ENCODE measurements at regions not wholly inside any gene's neighbourhood (a gene's known extent, or its start where the extent isn't known, plus 50 kb on each side); places are given as distances from the start of the nearest gene placed in this dataset.

- no peak for DNase-seq (ENCODE audit: low read depth)
Observed at GRCh38 chr4:31272331-31273061, 552.3 kb downstream of the PCDH7 start.

DNA sequence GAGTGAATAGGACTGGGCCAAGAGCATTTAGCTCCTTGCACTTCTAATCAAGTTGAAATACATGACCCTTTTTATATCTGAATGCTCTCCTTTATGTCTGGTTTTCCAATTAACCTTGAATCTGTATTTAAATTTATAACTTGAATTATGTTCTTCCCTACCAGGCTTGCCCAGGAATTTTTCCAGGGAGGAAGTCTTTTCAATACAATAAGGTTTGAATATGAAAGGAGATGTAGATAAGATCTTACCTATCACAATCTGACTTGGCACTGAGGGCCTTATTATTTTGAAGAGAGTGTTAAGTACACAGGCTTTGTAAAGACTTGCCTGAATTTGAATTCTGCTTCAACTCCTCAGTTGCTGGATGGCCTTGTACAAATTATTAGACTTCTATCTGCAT lies 555.7 kb downstream of the PCDH7 start:
- no peak for DNase-seq (ENCODE audit: low read depth)

DNA sequence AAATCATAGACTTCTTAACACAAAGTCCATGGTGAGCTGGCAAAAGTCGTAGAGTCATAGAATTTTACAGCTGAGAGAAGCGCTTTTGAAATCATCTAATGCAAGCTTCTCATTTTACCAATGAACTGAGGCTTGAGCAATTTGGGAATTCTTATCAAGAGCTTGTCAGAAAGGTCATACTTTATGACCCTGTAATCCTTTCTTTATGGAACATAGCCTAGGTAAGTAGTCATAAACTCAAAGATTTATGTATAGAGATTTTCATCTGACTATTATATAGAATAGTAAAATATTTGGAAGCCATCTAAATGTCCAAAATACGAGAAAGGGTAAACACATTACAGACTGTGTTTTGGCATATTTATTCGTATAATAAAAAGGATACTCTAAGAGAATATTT lies 563.5 kb downstream of the PCDH7 start:
- DNase-seq (ENCODE audit: low read depth): no peak

GRCh38 chr4:31290836-31291235 lies 570.7 kb downstream of the PCDH7 start:
- DNase-seq (ENCODE audit: low read depth): no peak

DNA sequence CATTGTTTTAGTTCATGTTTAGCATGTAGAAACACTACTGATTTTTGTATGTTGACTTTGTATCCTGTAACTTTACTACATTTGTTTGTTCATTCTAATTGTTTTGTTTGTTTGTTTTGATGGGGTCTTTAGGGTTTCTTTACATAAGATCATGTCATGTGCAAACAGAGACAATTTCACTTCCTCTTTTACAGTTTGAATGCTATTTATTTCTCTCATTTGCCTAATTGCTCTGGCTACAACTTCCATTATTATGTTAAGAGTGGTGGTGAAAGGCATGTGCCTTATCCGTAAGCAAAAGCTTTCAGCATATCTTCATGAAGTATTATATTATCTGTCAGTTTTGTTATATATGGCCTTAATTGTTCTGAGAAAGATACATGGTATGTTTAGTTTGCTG lies 571.1 kb downstream of the PCDH7 start:
- no peak for DNase-seq (ENCODE audit: low read depth)

DNA sequence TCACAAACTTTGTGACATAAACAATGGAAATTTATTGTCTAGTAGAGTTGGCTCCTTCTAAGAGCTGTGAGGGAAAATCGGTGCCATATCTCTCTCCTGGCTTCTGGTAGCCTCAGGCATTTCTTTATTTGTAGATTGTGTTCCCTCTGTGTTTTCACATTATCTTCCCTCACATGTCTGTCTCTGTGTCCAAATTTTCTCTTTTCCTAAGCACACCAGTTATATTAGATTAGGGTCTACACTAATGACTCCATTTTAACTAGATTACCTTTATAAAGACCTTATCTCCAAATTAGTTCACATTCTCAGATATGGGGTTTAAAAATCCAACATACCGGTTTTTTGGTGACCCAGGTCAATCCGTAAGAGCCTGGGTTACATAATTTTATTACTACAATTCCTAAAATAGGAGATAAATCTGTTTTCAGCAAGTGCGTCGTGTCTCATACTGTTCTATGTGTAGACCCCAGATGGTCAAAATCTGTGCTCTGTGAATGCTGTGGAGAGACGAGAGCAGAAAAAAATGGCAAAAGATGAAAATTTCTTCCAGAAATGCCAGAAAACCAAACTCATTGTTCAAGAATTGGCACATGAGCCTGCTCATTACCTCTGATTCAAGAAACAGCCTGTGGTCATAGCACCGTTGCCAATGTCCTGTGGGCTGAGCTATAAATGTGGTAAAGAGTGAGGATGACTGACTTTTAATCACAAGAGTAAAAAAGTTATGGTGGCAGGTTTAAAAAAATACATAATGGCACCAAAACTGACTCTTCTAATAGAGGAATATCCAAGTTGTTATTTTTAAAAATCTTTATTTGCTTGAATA lies 574.7 kb downstream of the PCDH7 start:
- DNase-seq (ENCODE audit: low read depth): no peak

DNA sequence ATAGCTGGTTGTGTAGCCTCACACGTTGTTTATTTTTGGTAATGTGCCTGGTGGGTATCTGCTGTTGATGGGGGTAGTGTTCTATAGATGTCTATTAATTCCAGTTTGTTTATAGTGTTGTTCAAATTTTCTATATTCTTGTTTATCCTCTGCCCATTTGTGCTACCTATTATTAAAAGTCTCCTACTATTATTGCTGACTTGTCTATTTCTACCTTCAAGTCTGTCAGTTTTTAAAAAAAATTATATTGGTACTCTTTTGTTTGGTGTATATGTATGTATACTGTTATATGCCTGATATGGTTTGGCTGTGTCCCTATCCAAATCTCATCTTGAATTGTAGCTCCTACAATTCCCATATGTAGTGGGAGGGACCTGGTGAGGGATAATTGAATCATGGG lies 578.6 kb downstream of the PCDH7 start:
- no peak for DNase-seq (ENCODE audit: low read depth)

- DNase-seq (ENCODE audit: low read depth): no peak
Observed at GRCh38 chr4:31307029-31307428, 586.9 kb downstream of the PCDH7 start.

GRCh38 chr4:31324814-31325213 lies 604.6 kb downstream of the PCDH7 start:
- no peak for DNase-seq (ENCODE audit: low read depth)

- no peak for DNase-seq (ENCODE audit: low read depth)
Observed at GRCh38 chr4:31325300-31325699, 605.1 kb downstream of the PCDH7 start.

DNA sequence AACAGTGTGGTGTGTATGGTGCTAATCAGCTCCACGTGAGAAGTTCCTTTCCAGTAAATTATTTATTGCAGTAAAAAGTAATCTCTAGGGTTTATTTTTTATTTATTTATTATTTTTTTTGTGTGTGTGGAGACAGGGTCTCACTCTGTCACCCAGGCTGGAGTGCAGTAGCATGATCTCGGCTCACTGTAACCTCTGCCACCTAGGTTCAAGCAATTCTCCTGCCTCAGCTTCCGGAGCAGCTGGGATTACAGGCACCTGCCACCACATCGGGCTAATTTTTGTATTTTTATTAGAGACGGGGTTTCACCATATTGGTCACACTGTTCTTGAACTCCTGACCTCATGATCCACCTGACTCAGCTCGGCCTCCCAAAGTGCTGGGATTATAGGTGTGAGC lies 606.9 kb downstream of the PCDH7 start:
- DNase-seq (ENCODE audit: low read depth): no peak

- no peak for DNase-seq (ENCODE audit: low read depth)
Observed at GRCh38 chr4:31328932-31329331, 608.8 kb downstream of the PCDH7 start.

DNA sequence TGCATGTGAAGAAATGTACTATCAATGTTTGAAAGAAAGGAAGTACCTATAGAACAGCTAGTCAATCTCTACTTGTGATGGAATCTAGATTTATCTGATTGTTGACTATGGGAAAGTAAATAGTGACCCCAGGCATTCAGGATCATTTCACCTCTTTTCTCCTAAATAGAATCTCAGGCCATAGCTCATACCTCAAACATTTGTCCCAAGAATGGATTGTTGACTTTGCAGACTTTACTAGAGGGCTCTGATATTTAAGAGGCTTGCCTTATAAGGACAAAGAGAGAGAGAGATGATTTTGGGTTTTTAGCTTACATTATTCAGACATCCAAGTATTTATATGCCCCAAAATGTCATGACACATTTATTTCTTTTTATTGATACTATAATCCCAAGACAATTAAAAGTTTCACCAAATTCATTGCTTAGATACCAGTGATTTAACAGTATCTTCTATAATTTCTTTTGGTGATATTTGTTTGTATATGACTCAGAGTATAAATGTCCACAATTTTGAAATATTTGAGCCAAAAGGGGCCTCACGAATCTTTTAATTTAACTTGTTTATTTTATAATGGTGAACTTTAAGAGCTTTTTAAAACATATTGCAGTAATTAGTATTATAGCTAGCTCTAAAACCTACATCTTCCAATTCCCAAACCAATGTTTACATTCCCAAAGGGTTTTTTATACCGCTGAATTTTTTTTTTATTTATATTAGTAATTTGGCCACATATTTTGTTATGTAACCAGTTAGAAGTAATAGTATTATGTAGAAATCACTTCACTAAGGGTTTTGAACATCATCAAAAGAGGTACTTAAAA lies 614.1 kb downstream of the PCDH7 start:
- no peak for DNase-seq (ENCODE audit: low read depth)

DNA sequence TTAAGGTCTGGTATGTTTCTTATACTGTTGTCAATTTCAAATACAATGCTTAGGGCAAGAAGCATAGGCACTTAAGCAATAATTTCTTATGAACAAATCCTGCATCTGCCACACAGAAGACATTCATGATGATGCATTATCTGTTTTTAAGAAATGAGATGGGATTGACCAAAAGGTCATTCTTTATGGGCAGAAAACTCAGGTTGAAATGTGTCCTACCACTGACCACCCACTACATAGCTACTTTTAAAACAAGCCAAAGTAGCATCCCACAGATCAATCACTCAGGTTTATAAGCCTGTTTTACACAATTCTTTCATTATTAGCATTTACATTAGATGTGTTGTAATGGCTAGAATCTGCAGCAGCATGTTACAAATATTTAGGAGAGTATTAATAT lies 617.8 kb downstream of the PCDH7 start:
- DNase-seq (ENCODE audit: low read depth): no peak

GRCh38 chr4:31341601-31342359 lies 621.6 kb downstream of the PCDH7 start:
- no peak for DNase-seq (ENCODE audit: low read depth)

DNA sequence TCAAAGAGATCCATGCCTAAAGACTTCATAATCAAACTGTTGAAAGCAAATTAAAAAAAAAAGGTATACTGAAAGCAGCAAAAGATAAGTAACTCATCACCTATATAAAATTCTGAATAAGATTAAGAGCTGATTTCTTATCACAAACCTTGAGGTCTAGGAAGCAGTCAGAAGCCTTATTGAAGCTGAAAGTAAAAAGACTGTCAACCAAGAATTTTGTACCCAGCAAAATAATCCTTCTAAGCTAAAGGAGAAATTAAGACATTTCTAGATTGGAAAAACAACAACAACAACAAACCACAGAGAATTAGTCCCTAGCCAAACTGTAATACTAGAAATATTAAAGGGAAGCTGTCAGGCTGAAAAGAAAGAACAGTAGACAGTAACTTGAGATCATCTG lies 622.9 kb downstream of the PCDH7 start:
- no peak for DNase-seq (ENCODE audit: low read depth)

- DNase-seq (ENCODE audit: low read depth): no peak
Observed at GRCh38 chr4:31349907-31350306, 629.7 kb downstream of the PCDH7 start.

DNA sequence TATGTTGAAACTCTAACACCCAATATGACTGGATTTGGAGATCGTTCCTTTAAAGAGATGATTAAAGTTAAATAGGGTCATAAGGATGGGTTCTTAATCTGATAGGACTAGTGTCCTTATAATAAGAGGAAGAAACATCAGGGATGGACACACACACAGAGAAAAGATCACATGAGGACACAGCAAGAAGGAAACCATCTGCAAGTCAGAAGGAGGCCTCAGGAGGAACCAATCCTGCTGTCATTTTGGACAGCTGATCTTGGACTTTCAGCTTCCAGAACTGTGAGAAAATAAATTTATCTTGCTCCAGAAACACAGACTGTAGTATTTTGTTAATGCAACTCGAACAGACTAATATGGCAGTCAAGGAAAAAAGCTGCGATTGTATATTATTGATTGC lies 631.5 kb downstream of the PCDH7 start:
- no peak for DNase-seq (ENCODE audit: low read depth)

DNA sequence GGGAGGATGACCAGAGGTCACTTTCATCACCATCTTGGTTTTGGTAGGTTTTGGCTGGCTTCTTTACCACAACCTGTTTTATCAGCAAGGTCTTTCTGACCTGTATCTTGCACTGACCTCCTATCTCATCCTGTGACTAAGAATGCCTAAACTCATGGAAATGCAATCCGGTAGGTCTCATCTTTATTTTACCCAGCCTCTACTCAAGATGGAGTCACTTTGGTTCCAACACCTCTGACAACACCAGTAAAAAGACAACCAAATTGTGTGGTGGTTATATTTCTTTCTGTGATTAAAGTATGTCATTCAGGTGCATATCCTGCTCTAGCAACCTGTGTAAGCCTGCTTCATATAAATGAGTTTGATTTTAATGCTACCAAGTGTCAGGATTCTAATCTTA lies 636.7 kb downstream of the PCDH7 start:
- no peak for DNase-seq (ENCODE audit: low read depth)

GRCh38 chr4:31360786-31361185 lies 640.6 kb downstream of the PCDH7 start:
- no peak for DNase-seq (ENCODE audit: low read depth)

- no peak for DNase-seq (ENCODE audit: low read depth)
Observed at GRCh38 chr4:31362756-31363155, 642.6 kb downstream of the PCDH7 start.

Data from activated T-cell treated with anti-CD3 and anti-CD28 coated beads for 48 hours (primary cell).